Fibroblast of pulmonary artery (primary cell): ENCODE measurements at regions not wholly inside any gene's neighbourhood (a gene's known extent, or its start where the extent isn't known, plus 50 kb on each side); places are given as distances from the start of the nearest gene placed in this dataset.
"Not testable (repeated sequence)": the region's sequence is repeated elsewhere in the genome, so short reads cannot be mapped to it uniquely, and the experiment has no call there.

Experiments
- DNase-seq: peaks from one replicate; pipeline ENCODE4 v3.0.0-alpha.2; 2010; ENCODE audit warnings: low read depth
- H3K4me3 ChIP-seq: replicated peaks from 2 replicates; pipeline ENCODE4 v1.5.1; 2011; ENCODE audit warnings: low read depth, mild to moderate bottlenecking, control low read depth, low read length, moderate library complexity
- CTCF ChIP-seq: IDR thresholded peaks from 2 replicates; pipeline ENCODE4 v1.5.1; 2011; ENCODE audit warnings: mild to moderate bottlenecking, control low read depth, low read length, inconsistent platforms; ENCODE audit errors: missing control alignments

DNA sequence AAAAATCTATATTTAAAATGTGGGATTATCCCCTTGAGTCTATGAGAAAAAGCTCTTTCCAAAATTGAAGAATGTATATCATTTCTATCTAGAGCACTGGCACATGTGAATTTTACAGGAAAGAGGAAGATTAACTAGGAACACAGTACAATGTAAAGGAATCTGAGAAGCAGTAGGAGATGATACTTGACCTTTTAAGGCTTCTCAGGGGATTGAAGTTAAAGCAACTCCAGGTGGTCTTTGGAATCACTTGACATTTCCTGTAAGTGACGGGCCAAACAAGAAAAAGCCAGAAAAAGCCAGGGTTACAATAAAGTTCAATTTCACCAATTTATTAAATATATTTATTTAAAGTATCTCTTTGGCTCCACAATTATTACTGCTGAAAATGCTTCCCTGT lies 1373.9 kb downstream of the OLFM4 start:
- no peak for DNase-seq
- no peak for TF ChIP-seq CTCF
- no peak overlapping the region for H3K4me3 ChIP-seq

DNA sequence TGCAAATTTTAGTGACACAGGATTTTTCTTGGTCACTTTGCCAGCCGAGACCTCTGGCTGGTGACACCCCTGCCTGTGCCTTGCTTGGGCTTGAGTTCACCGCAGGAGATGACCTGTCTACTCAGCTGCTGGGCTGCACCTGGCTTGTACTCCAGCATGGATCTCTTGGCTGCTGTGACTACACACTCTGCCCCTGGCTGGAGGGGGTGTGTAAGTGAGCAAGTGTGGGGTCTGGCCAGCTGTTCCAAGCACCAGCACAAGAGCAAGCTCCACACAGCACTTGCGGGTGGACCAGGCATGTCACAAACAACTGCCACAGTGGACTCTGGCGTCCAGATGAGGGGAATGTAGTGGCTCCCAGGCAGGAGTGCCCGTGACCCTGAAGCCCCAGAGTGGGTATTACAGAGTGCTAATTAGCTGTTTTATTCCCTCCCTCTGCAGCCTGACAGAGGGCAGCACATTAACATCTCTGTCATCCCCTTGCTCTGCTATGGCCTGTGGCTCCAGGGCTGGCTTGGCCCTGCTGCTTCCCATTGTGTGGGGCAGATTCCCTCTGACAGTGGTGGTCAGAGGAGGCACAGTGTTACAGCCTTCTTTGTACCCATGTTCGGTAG lies 1387.2 kb downstream of the OLFM4 start:
- TF ChIP-seq CTCF, result no peak
- no peak for DNase-seq
- no peak overlapping the region for H3K4me3 ChIP-seq

DNA sequence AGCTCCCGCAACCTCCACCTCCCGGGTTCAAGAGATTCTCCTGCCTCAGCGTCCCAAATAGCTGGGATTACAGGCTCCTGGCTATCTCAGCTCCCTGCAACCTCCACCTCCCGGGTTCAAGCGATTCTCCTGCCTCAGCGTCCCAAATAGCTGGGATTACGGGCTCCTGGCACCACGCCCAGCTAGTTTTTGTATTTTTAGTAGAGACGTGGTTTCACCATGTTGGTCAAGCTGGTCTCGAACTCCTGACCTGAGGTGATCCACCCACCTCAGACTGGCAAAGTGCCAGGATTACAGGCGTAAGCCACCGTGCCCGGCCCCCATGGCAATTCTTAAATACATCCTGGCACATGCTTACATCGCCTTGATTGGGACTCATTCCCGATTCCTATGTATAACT lies 1394.3 kb downstream of the OLFM4 start:
- H3K4me3 ChIP-seq, DNase-seq: not testable (repeated sequence)

DNA sequence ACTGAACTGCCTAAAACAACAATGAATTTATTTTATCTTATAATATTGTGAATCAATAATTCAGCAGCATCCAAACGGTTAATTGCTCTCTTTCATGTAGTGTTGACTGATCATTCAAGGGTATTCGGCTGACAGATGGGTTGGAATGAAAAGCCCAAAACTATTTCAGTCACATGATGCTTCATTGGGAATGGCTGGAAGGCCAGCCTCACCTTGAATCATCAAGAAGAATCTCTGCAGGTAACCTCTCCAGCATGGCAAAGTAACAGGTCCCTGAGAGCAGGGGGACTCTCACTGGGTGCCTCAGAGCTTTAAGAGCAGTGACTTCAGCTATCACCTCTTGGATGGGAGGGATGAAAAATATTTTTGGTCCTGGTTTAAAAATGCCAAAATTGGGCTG lies 1395.7 kb downstream of the OLFM4 start:
- no peak for DNase-seq
- no peak for TF ChIP-seq CTCF
- H3K4me3 ChIP-seq, result no peak overlapping the region

- TF ChIP-seq CTCF, result no peak
- H3K4me3 ChIP-seq, result no peak overlapping the region
- no peak for DNase-seq
Observed at GRCh38 chr13:54433493-54434206, 1405.0 kb downstream of the OLFM4 start.

- DNase-seq, H3K4me3 ChIP-seq: not testable (repeated sequence)
Observed at GRCh38 chr13:54440853-54441400, 1412.3 kb downstream of the OLFM4 start.

DNA sequence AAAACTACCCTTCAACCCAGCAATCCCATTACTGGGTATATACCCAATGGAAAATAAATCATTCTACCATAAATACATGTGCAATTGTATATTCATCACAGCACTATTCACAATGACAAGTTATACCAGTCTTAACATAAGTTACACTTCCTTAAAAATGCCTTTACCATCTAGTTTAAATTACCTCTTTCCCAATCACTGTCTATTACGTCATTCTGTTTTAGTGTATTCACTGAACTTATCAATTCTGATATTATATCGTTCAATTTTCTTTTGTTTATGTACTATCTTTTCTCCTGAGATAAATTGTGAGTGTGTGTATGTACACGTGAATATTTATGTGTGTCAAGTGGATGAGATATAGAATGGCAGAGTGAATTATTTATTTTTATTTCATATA lies 1416.8 kb downstream of the OLFM4 start:
- no peak for TF ChIP-seq CTCF
- no peak overlapping the region for H3K4me3 ChIP-seq
- no peak for DNase-seq

GRCh38 chr13:54445865-54446264 lies 1417.3 kb downstream of the OLFM4 start:
- no peak overlapping the region for H3K4me3 ChIP-seq
- TF ChIP-seq CTCF, result no peak
- no peak for DNase-seq
